IMR-90 (cell line): ENCODE measurements at regions not wholly inside any gene's neighbourhood (a gene's known extent, or its start where the extent isn't known, plus 50 kb on each side); places are given as distances from the start of the nearest gene placed in this dataset.

Source experiments
- CEBPB ChIP-seq: IDR thresholded peaks from 2 replicates; pipeline ENCODE4 v1.6.1; 2012; ENCODE audit warnings: low read depth, low read length, improper control_type of control experiment
- MAFK ChIP-seq: IDR thresholded peaks from 2 replicates; pipeline ENCODE4 v1.6.1; 2012; ENCODE audit warnings: low read depth, low read length, improper control_type of control experiment
- MAZ ChIP-seq: IDR thresholded peaks from 2 replicates; pipeline ENCODE4 v1.6.1; 2012; ENCODE audit warnings: low read depth, mild to moderate bottlenecking, low read length, improper control_type of control experiment, moderate library complexity, borderline replicate concordance
- NFE2L2 ChIP-seq: fragments of 150-350 bp; IDR thresholded peaks from 2 replicates; pipeline ENCODE4 v1.6.1; 2016; ENCODE audit warnings: low read depth, mild to moderate bottlenecking, low read length
- POLR2A ChIP-seq: IDR thresholded peaks from 2 replicates; pipeline ENCODE4 v1.6.1; 2012; ENCODE audit warnings: mild to moderate bottlenecking, low read depth, low read length
- TF ChIP-seq, protein P1 (sequence below): conservative IDR thresholded peaks from 2 replicates; pipeline ENCODE4 v1.5.1; 2012; ENCODE audit warnings: mild to moderate bottlenecking, low read depth, low read length, improper control_type of control experiment
- TF ChIP-seq, protein P2 (sequence below): fragments of 150-350 bp; IDR thresholded peaks from 2 replicates; pipeline ENCODE4 v1.6.1; 2016; ENCODE audit warnings: low read depth, mild to moderate bottlenecking, low read length, moderate library complexity, borderline replicate concordance

DNA sequence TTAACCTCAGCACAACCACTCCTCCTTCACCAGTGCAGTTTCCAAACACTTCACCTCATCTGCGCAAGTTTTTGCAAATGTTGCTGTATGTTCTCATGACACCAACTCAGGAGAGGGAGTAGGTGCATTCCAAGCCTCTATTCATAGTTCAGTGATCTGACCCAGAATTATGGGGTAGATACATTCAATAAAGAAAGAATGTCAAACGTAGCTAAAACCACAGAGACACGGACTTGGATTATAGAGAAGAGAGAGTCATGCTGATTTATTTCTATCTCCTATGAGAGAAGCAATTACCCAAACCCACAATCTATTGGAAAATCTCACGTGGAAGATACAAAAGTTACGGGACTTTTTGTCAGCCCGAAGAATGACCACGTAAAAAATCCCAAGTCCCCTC lies 1006.0 kb upstream of the TMEM132C start:
- TF ChIP-seq, protein P1, sequence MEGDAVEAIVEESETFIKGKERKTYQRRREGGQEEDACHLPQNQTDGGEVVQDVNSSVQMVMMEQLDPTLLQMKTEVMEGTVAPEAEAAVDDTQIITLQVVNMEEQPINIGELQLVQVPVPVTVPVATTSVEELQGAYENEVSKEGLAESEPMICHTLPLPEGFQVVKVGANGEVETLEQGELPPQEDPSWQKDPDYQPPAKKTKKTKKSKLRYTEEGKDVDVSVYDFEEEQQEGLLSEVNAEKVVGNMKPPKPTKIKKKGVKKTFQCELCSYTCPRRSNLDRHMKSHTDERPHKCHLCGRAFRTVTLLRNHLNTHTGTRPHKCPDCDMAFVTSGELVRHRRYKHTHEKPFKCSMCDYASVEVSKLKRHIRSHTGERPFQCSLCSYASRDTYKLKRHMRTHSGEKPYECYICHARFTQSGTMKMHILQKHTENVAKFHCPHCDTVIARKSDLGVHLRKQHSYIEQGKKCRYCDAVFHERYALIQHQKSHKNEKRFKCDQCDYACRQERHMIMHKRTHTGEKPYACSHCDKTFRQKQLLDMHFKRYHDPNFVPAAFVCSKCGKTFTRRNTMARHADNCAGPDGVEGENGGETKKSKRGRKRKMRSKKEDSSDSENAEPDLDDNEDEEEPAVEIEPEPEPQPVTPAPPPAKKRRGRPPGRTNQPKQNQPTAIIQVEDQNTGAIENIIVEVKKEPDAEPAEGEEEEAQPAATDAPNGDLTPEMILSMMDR = no peak
- TF ChIP-seq NFE2L2 (no peak), MAFK (no peak), CEBPB (no peak), POLR2A (no peak), MAZ (no peak)
- TF ChIP-seq, protein P2, sequence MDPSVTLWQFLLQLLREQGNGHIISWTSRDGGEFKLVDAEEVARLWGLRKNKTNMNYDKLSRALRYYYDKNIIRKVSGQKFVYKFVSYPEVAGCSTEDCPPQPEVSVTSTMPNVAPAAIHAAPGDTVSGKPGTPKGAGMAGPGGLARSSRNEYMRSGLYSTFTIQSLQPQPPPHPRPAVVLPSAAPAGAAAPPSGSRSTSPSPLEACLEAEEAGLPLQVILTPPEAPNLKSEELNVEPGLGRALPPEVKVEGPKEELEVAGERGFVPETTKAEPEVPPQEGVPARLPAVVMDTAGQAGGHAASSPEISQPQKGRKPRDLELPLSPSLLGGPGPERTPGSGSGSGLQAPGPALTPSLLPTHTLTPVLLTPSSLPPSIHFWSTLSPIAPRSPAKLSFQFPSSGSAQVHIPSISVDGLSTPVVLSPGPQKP = no peak
